Activated T-cell treated with anti-CD3 and anti-CD28 coated beads, Interleukin-2, amount 50 U/mL, for 4 hours (primary cell): ENCODE measurements at regions not wholly inside any gene's neighbourhood (a gene's known extent, or its start where the extent isn't known, plus 50 kb on each side); places are given as distances from the start of the nearest gene placed in this dataset.

Experiments
- ATAC-seq, 2 donors: fragments of 200-7000 bp; cut with Tn5 transposase; one replicate each; pipeline ENCODE4 v1.10.0; 2021
- DNase-seq: peaks from one replicate; pipeline ENCODE4 v3.0.0-alpha.2; 2020
- H3K27me3 Mint-ChIP-seq: one replicate; pipeline ENCODE4 v1.8.0; 2021; ENCODE audit warnings: low read depth, mixed read lengths
- H3K36me3 Mint-ChIP-seq: one replicate; pipeline ENCODE4 v1.8.0; 2022; ENCODE audit warnings: mixed read lengths; ENCODE audit not compliant: insufficient read depth
- H3K4me1 Mint-ChIP-seq: one replicate; pipeline ENCODE4 v1.8.0; 2021; ENCODE audit warnings: low read depth, mixed read lengths
- H3K4me3 Mint-ChIP-seq: one replicate; pipeline ENCODE4 v1.8.0; 2021; ENCODE audit warnings: mild to moderate bottlenecking, moderate library complexity, mixed read lengths
- H3K9me3 Mint-ChIP-seq: one replicate; pipeline ENCODE4 v1.8.0; 2021; ENCODE audit warnings: mixed read lengths

DNA sequence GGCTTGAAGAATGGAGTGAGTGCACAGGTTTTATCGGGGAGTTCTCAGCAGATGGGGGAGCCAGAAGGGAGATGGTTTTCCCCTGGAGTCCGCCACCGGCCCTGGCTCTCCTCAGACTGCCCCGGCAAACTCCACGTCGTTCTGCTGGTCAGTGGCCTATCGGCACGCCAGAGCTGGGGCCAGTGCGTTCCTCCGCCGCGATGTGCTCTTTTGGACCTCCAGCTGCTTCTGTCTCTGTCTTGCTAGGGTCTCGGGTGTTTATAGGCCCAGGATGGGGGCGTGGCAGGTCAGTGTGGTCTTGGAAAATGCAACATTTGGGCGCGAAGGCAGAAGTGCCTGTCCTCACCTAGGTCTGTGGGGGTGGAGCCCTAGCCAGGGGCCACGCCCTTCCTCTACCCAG is 53.0 kb upstream of the ADTRP start:
- ATAC-seq (no peak), DNase-seq (no peak)
- peaks cover 5% of the 10 kb centered on the region for H3K27me3 Mint-ChIP-seq
- H3K4me1 Mint-ChIP-seq = peaks cover 5% of the 10 kb centered on the region
- no peaks in the 10 kb centered on the region for H3K36me3 Mint-ChIP-seq
- H3K9me3 Mint-ChIP-seq = no peaks in the 10 kb centered on the region
- no peak overlapping the region for H3K4me3 Mint-ChIP-seq

DNA sequence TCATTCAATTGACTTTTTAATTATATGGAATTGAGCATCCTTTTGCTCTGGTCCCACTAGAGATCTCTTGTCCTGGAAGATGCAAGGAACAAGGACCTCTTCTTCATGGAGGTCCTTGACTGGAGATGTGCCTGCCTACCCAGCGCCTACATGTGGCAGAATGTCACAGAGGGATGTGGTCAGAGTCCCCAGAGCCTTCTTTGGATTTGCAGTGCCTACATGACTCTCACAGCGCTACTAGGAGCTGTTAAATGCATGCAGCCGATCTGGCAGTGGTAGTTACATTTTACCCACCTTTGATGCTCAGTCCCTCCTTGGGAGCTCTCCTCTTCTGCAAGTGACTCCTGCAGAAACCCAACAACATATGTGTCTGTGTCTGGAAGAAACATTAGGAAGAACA is 51.9 kb upstream of the ADTRP start:
- ATAC-seq = no peak
- Mint-ChIP-seq H3K27me3 (peaks cover 7% of the 10 kb centered on the region), H3K9me3 (no peaks in the 10 kb centered on the region), H3K36me3 (no peaks in the 10 kb centered on the region), H3K4me3 (no peak overlapping the region), H3K4me1 (peaks cover 5% of the 10 kb centered on the region)
- no peak for DNase-seq

DNA sequence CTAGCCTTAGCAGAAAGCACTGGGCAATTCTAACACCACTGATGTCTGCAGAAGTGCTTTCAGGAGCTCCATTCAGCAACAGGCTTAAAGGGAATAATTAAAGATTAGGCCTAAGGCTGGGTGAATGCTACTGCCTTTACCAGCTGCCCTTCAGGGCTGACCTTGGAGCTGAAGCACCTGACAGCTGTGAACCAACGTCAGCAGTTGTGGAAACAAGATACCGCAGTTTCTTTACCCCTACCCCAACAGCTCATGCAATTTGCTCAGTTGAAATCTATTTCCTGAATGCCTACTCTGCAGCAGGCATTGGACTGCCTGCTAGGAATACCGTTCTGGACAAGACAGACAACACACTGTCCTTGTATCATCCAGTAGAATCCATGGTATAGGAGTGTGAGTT is 51.5 kb upstream of the ADTRP start:
- ATAC-seq = no peak
- Mint-ChIP-seq H3K9me3 (no peaks in the 10 kb centered on the region), H3K4me1 (peaks cover 7% of the 10 kb centered on the region), H3K27me3 (peaks cover 7% of the 10 kb centered on the region), H3K36me3 (no peaks in the 10 kb centered on the region), H3K4me3 (no peak overlapping the region)
- DNase-seq = no peak

DNA sequence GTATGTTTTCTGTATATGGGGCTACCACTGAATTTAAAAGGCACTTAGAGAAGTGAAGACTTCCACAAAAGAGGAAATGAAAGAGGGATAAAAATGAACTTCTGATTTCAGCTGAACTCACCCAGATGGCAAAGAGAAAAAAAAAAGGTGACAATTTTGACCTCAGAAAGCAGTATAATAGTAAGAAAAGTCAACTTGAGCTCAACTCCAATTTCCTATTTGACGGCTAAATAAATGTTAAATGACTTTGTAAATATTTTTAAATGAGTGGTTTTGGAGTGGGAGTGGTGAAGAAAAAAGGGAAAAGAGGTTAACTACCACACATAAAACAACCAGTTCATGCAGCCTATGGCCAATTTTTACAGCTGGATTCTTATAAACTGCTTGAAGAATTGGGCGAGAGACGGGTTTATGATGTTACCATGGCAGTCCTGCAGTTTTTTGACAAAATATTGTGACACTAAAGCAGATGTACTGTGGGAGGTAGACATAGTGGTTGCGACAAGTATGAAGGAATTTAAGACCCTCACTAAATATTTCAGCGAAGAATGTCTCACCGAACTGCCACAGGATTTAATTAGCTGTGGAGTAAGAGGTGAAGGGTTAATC is 49.8 kb upstream of the ADTRP start:
- no peaks in the 10 kb centered on the region for H3K36me3 Mint-ChIP-seq
- no peaks in the 10 kb centered on the region for H3K9me3 Mint-ChIP-seq
- peaks cover 12% of the 10 kb centered on the region for H3K4me1 Mint-ChIP-seq
- no peak overlapping the region for H3K4me3 Mint-ChIP-seq
- ATAC-seq (no peak), DNase-seq (no peak)
- peaks cover 4% of the 10 kb centered on the region for H3K27me3 Mint-ChIP-seq
